HepG2 (cell line): ENCODE measurements at regions not wholly inside any gene's neighbourhood (a gene's known extent, or its start where the extent isn't known, plus 50 kb on each side); places are given as distances from the start of the nearest gene placed in this dataset.

ENCODE experiments used
- BRD4 ChIP-seq: sonication (generic); formaldehyde crosslinking; IDR thresholded peaks from 2 replicates; pipeline ENCODE4 v1.4.0; 2020; ENCODE audit warnings: missing genetic modification reagents
- ISL2 ChIP-seq: sonication (generic); formaldehyde crosslinking; IDR thresholded peaks from 2 replicates; pipeline ENCODE4 v1.5.0; 2020; ENCODE audit warnings: missing genetic modification reagents
- RFX1 ChIP-seq: fragments of 450-650 bp; IDR thresholded peaks from 2 replicates; pipeline ENCODE4 v1.6.1; 2017
- ZFX ChIP-seq: sonication (generic); formaldehyde crosslinking; IDR thresholded peaks from 2 replicates; pipeline ENCODE4 v1.4.0; 2020; ENCODE audit warnings: mild to moderate bottlenecking, low read depth, missing genetic modification reagents, moderate library complexity
- ZNF616 ChIP-seq: sonication (generic); formaldehyde crosslinking; IDR thresholded peaks from 2 replicates; pipeline ENCODE4 v1.5.0; 2020; ENCODE audit warnings: low read depth, mild to moderate bottlenecking, missing genetic modification reagents
- ZNF737 ChIP-seq: sonication (generic); formaldehyde crosslinking; IDR thresholded peaks from 2 replicates; pipeline ENCODE4 v1.5.0; 2020; ENCODE audit warnings: missing genetic modification reagents, mild to moderate bottlenecking, borderline replicate concordance
- TF ChIP-seq, protein P1 (sequence below): sonication (generic); formaldehyde crosslinking; IDR thresholded peaks from 2 replicates; pipeline ENCODE4 v1.4.0; 2020; ENCODE audit warnings: missing genetic modification reagents, borderline replicate concordance
- TF ChIP-seq, protein P2 (sequence below): sonication (generic); formaldehyde crosslinking; IDR thresholded peaks from 2 replicates; pipeline ENCODE4 v1.5.0; 2020; ENCODE audit warnings: mild to moderate bottlenecking, missing genetic modification reagents, moderate library complexity
- TF ChIP-seq, protein P3 (sequence below): sonication (generic); formaldehyde crosslinking; IDR thresholded peaks from 2 replicates; pipeline ENCODE4 v1.5.0; 2020; ENCODE audit warnings: missing genetic modification reagents, mild to moderate bottlenecking, borderline replicate concordance

DNA sequence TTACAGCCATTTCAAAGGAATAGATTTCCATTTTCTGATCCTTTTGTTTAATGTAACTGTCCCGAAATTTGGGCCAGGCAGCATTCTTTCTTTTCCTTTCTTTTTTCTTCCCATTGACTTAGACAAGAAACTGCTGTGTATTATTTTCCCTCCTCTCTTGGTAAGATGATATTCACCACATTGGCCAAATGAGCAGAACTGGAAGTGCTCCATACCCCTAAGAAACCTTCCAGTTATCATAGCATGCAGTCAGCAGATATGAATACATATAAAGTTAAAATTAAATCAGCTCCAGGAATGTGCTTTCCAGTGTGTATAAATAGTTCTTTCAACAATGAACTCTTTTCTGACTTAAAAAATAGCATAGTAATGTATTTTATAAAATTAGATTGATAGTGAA is 168.5 kb upstream of the GAS1 start:
- no peak for TF ChIP-seq ZFX (CRISPR knock-in tag)
- no peak for TF ChIP-seq RFX1
- TF ChIP-seq, protein P1, sequence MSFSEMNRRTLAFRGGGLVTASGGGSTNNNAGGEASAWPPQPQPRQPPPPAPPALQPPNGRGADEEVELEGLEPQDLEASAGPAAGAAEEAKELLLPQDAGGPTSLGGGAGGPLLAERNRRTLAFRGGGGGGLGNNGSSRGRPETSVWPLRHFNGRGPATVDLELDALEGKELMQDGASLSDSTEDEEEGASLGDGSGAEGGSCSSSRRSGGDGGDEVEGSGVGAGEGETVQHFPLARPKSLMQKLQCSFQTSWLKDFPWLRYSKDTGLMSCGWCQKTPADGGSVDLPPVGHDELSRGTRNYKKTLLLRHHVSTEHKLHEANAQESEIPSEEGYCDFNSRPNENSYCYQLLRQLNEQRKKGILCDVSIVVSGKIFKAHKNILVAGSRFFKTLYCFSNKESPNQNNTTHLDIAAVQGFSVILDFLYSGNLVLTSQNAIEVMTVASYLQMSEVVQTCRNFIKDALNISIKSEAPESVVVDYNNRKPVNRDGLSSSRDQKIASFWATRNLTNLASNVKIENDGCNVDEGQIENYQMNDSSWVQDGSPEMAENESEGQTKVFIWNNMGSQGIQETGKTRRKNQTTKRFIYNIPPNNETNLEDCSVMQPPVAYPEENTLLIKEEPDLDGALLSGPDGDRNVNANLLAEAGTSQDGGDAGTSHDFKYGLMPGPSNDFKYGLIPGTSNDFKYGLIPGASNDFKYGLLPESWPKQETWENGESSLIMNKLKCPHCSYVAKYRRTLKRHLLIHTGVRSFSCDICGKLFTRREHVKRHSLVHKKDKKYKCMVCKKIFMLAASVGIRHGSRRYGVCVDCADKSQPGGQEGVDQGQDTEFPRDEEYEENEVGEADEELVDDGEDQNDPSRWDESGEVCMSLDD (CRISPR knock-in tag) = no peak
- no peak for TF ChIP-seq ISL2 (CRISPR knock-in tag)
- TF ChIP-seq, protein P2, sequence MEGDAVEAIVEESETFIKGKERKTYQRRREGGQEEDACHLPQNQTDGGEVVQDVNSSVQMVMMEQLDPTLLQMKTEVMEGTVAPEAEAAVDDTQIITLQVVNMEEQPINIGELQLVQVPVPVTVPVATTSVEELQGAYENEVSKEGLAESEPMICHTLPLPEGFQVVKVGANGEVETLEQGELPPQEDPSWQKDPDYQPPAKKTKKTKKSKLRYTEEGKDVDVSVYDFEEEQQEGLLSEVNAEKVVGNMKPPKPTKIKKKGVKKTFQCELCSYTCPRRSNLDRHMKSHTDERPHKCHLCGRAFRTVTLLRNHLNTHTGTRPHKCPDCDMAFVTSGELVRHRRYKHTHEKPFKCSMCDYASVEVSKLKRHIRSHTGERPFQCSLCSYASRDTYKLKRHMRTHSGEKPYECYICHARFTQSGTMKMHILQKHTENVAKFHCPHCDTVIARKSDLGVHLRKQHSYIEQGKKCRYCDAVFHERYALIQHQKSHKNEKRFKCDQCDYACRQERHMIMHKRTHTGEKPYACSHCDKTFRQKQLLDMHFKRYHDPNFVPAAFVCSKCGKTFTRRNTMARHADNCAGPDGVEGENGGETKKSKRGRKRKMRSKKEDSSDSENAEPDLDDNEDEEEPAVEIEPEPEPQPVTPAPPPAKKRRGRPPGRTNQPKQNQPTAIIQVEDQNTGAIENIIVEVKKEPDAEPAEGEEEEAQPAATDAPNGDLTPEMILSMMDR (CRISPR knock-in tag) = no peak
- TF ChIP-seq BRD4 (CRISPR knock-in tag) = no peak
- no peak for TF ChIP-seq ZNF737 (CRISPR knock-in tag)
- TF ChIP-seq, protein P3, sequence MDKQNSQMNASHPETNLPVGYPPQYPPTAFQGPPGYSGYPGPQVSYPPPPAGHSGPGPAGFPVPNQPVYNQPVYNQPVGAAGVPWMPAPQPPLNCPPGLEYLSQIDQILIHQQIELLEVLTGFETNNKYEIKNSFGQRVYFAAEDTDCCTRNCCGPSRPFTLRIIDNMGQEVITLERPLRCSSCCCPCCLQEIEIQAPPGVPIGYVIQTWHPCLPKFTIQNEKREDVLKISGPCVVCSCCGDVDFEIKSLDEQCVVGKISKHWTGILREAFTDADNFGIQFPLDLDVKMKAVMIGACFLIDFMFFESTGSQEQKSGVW (CRISPR knock-in tag) = no peak
- TF ChIP-seq ZNF616 (CRISPR knock-in tag) = no peak
